NOMO-1 treated with DMSO at 0.1 percent for 48 hours (cell line): ENCODE measurements at regions not wholly inside any gene's neighbourhood (a gene's known extent, or its start where the extent isn't known, plus 50 kb on each side); places are given as distances from the start of the nearest gene placed in this dataset.
A peak's percentile ranks its signal among the peaks of the same experiment; 100 is the strongest.
"Not testable (repeated sequence)": the region's sequence is repeated elsewhere in the genome, so short reads cannot be mapped to it uniquely, and the experiment has no call there.

ENCODE experiments used
- DNase-seq: peaks from one replicate; lab custom pipeline; 2025; ENCODE audit not compliant: unreplicated experiment; lab: John Stamatoyannopoulos, UW

DNA sequence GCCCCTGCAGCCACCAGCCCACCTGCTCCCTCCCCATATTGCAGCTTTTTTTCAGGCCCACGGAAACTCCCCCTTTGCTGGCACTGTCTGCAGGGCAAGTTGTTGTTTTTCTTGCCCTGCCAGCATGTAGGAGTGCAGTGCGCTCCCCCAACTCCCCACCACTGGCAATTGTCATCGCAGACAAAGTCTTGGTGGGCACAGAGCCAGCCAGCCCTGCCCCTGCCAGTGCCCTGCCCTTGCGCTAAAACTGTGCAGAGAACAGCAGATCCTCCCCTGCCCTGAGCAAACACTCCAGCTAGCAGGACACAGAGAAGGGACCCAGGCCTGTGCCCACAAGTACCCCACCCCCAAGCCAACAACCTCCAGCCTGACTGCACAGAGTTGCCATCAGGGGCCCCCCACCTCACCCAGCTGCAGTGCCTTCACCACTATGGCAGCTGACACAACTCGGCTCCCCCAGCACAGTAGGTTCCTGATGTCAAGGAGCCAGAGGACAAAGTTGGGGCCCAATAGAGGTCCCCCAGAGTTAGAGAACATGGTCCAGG lies 158.1 kb upstream of the ARHGAP42 start:
- no peak for DNase-seq

DNA sequence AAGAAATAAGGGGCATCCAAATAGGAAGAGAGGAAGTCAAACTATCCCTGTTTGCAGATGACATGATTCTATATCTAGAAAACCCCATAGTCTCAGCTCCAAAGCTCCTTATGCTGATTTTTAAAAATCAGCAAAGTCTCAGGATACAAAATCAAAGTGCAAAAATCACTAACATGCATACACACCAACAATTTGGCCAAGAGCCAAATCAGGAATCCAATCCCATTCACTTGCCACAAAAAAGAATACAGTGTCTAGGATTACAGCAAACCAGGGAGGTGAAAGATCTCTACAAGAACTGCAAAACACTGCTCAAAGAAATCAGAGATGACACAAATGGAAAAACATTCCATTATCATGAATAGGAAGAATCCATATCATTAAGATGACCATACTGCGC lies 155.8 kb upstream of the ARHGAP42 start:
- DNase-seq, result not testable (repeated sequence)

DNA sequence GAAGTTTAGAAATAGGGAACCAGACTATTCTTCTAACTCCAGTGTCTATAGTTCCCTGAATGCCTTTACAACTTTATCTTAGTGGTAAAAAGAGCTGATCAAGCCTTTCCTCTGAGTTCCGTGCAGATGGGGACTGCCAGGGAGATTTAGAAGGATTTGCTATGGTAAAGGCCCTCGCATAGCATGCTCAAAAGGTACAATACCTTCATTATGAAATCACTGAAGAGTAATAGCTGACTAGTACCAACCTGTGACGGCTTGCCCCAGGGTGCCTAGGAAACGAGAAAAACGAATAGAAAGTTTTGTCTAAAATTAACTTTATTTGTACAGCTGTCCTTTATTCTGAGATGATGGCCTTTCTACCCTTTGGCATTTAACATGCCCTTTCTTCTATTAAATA lies 150.1 kb upstream of the ARHGAP42 start:
- no peak for DNase-seq

DNA sequence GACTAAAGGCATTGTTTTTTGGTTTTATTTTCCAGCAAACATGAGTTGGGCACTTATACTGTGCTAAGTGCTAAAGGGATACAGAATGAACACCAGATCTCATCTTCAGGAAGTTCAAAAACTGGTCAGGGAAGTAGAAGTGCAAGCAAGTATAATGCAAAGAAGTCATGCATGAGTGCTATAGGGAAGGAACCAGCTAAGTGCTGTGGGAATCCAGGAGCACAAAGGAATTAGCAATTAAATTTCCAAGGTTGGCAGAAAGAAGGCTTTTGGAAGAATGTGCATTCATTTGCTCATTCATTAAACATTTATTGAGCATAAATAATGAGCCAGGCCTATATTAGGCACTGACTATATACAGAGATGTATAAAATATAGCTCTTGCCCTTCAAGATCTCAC lies 143.7 kb upstream of the ARHGAP42 start:
- no peak for DNase-seq

- no peak for DNase-seq
Measured at GRCh38 chr11:100545556-100545955, 141.5 kb upstream of the ARHGAP42 start.

- no peak for DNase-seq
Measured at GRCh38 chr11:100545970-100546369, 141.1 kb upstream of the ARHGAP42 start.

GRCh38 chr11:100546714-100547113 lies 140.4 kb upstream of the ARHGAP42 start:
- DNase-seq, result no peak

GRCh38 chr11:100550298-100550697 lies 136.8 kb upstream of the ARHGAP42 start:
- DNase-seq, result no peak

GRCh38 chr11:100550912-100551632 lies 136.0 kb upstream of the ARHGAP42 start:
- no peak for DNase-seq

DNA sequence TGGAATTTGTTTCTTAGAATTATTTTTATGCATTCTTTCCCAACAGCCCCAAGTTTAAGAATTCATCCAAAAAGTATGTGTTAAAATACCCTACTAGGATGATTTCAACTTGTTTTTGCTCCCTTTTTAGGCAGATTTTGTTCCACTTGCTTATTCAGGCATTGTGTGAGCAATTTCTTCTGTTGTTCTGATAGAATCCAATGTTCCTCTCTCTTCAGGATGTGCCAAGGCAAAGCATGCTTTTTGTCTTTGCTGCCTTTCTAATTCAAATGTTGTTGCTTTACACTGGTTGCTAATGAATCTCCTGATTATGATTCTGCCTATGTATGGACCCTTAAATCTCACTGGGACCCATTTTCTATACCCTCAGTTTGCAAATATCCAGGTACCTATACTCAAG lies 131.2 kb upstream of the ARHGAP42 start:
- DNase-seq, result no peak

DNA sequence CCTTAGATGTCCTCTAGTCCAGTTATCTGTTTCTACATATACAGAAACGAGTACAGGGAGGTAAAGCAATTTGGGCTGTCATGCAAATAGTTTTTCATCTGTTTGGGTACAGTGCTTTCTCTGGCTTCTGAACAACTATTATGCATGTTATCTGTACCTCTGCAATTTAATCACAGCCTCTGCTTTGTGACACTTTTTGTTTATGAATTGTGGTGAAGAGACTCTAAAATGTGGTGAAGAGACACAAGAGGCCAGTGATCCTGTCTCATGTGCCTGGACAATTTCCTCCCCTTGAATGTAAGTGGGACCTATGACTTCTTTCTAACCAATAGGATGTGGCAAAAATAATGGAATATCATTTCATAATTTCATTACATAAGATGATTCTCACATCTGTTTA lies 130.3 kb upstream of the ARHGAP42 start:
- DNase-seq, result no peak

DNA sequence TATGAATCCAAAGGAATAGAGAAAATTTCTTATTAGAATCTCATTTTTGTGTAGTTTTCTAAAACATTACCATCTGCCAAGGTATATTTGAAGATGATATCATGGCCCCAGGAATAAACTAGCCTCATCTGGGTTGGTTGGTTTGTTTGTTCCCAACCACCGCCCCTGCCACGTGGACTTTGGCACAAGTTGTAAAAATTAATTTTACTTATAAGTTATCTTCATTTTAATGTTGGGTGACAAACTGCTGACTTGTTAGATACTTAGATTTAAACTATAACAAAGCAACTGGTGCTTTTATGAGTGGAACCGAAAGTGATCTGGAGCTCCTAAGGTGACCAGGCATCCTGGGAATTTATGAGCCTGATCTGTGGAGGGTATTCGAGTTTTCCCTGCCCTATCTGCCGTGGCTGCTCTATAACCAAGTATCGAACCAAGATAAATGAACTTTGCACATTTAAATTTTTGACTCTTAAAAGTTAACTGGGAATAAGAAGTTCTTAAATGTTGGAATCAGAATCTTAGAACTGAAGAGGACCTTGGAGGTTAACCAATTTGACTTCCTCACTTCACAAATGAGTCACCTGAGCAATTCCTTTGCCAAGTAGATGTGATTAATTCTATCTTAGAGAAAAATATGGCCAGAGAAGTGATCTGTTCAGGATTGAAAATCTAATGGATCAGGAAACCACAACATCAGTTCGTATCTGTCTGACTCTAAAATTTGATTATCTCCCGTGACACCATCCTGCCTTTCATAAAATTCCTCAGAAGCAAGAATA lies 129.1 kb upstream of the ARHGAP42 start:
- DNase-seq, result no peak

- DNase-seq, result no peak
Measured at GRCh38 chr11:100560606-100561005, 126.5 kb upstream of the ARHGAP42 start.

DNA sequence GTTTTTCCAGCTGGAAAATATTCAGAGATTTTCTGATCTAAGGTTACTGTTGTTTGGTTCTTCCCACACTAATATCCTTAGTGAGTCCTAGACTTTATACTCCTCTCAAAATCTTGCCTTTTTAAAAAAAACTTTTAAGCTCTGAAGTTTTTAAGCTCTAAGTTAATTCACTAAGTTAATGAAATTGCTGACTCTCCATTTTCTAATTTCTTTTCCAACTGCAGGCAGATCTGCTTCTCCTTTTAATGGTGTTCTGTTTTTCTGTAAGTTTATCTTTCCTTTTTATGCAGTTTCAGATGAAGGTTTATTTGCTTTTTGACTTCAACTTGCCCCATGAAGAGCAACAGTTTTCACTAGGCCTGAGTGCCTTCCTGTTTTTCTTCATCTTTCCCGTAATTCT lies 125.8 kb upstream of the ARHGAP42 start:
- DNase-seq, result no peak

DNA sequence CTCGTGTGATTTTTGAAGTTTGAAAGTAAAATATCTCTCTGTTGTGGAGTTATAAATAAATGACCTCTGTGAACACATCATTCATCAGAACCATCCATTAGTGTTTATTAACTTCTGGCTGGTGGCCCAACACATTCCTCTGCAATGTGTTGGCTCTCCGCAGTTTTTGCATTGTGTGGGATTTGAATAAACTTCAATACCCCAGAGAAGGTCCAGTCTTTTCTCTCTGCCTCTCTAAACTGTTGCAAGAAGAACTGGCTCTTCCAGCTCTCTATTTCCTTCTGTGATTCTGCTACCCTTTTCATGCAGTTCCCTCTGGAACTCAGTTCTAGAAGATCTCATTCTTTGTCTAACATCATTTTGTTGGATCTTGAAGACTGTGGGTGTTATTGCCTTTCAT lies 125.0 kb upstream of the ARHGAP42 start:
- no peak for DNase-seq

DNA sequence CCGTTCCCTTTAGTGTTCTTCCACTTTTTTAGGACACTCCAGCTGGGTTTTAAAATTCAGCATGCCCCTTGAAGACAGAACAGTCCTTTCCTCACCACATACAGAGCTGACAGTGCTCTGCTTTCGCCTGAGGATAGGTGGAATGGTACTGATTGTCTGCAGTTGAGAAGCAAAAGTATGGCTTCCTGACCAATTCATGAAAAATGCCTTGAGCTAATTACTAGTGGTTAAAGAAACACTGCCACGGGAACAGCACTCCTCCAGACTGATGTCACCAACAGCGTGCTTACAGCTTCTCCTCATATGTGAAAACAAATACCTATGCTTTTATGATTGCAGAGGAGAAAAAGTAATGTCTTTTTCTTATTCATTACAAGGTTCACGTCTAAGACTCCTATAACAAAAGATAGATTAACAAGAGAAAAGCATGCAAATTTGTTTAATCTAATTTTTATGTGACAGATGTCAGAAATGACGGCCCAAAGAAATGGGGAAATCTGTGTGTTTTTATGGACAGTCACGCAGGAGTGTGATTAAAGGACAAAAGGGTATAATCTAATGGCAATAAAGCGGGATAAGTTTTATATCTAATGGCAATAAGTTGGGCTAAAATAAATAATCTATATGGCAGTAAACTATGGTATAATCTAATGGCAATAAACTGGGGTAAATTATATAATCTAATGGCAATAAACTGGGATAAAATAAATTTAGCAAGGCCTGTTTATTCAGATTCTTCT lies 123.4 kb upstream of the ARHGAP42 start:
- no peak for DNase-seq

DNA sequence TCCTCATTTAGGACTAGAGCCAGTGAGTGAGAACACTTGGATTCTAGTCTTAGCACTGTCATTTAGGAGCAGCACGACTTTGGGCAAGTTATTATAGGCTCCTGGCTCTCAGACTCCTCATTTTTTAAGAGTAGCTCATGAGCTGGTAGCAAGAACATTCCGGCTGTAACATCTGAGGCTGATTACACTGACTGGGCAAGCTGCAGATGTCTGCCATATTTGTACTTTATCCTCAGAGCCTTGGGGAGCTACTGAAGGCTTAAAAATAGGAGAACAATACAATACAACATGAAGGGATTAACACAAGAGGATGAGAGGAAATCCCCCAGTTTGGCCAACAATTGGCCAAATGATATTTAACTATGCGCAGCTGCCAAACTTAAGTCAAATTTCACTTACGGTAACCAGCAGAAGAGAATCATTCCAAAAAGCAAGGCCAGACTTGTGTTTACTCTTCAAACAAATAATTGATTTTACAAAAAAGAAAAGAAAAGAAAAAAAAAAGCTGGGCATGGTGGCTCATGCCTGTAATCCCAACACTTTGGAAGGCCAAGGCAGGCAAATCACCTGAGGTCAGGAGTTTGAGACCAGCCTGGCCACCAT lies 113.1 kb upstream of the ARHGAP42 start:
- no peak for DNase-seq

- DNase-seq, result peak; percentile 9
Measured at GRCh38 chr11:100574894-100575769, 112.0 kb upstream of the ARHGAP42 start.

DNA sequence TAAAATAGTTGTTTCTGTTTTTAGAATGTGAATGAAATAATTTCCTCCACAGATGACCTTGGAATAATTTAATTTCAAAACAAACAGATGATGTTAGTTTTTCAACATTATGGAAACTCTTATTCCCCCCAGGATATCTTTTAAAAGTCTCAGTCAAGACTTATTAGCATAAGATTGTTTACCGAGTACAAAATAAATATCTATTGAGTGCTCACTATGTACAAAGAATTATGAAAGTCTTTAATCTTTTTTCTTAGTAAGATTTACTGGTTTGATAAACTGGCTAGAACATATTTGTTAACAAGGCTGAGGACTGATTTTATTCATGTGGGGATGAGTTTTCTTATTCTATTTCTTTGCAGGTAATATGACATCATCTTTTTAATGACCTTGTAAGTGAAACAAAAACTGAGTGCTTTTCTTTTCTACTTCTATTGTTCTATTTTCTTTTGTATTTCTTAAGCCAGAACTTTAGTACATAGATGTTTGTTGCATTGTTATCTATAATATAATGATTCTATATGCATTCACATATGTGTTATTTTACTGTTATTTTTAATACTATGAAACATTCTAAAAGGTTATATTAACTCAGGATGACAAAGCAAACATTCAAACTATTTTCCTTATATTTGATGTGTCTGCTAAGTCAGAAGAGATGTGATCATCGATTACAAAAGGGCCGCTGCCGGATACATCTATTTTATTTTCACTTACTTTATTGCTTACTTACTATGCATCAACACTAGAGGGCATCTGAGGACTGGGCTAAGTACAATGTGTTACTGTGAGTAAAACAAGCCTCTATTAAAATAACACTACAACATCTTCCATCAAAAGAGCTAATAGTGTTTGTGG lies 111.0 kb upstream of the ARHGAP42 start:
- peak; percentile 59 for DNase-seq

- DNase-seq, result no peak
Measured at GRCh38 chr11:100576718-100577021, 110.4 kb upstream of the ARHGAP42 start.
